ENCODE measurements at regions not wholly inside any gene's neighbourhood (a gene's known extent, or its start where the extent isn't known, plus 50 kb on each side); places are given as distances from the start of the nearest gene placed in this dataset.
"Not testable (repeated sequence)": the region's sequence is repeated elsewhere in the genome, so short reads cannot be mapped to it uniquely, and the experiment has no call there.

DNA sequence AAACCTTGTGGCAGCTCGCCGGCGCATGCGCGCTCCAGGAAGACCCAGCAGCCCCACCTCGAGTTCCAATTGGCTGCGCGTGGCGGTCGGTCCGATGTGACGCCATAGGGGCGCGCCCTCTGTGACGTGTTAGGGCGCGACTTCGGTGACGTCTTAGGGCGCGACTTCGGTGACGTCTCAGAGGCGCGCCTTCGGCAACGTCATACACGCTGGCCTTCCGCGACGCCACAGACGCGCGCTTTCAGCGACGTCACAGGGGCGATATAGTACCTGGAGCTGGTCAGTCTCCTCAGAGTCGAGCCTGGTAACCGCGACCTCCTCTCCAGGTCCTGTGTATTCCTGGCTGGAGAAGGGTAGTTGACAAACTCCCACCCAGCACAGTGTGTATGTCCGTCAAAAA, 304.4 kb upstream of the ZNF722 start:
- not testable (repeated sequence) for TF ChIP-seq JUN (IDR thresholded peaks at IDR 0.05; ENCODE audit: borderline replicate concordance, insufficient read depth, insufficient read length, low read depth)
- TF ChIP-seq, protein P1, sequence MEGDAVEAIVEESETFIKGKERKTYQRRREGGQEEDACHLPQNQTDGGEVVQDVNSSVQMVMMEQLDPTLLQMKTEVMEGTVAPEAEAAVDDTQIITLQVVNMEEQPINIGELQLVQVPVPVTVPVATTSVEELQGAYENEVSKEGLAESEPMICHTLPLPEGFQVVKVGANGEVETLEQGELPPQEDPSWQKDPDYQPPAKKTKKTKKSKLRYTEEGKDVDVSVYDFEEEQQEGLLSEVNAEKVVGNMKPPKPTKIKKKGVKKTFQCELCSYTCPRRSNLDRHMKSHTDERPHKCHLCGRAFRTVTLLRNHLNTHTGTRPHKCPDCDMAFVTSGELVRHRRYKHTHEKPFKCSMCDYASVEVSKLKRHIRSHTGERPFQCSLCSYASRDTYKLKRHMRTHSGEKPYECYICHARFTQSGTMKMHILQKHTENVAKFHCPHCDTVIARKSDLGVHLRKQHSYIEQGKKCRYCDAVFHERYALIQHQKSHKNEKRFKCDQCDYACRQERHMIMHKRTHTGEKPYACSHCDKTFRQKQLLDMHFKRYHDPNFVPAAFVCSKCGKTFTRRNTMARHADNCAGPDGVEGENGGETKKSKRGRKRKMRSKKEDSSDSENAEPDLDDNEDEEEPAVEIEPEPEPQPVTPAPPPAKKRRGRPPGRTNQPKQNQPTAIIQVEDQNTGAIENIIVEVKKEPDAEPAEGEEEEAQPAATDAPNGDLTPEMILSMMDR (IDR thresholded peaks at IDR 0.05; ENCODE audit: extremely low read depth in 1 of 2, insufficient read depth in 1 of 2, low read depth in 1 of 2, low read length in 2 of 2) = not testable (repeated sequence)

Measured in endothelial cell of umbilical vein (primary cell).